Neural progenitor cell (in vitro differentiated cells): ENCODE measurements at regions not wholly inside any gene's neighbourhood (a gene's known extent, or its start where the extent isn't known, plus 50 kb on each side); places are given as distances from the start of the nearest gene placed in this dataset.

ENCODE experiments used
- DNase-seq: peaks from one replicate; pipeline ENCODE4 v3.0.0-alpha.2; 2016; ENCODE audit warnings: low spot score
- H2AFZ ChIP-seq: fragments of 200-600 bp; sonication (generic); replicated peaks from 2 replicates; pipeline ENCODE4 v1.6.1; 2016; ENCODE audit warnings: antibody characterized with exemption
- H3F3A ChIP-seq: fragments of 200-600 bp; sonication (generic); 2 replicates; pipeline ENCODE4 v1.6.1; 2016; ENCODE audit warnings: antibody characterized with exemption, low read depth
- H3K27ac ChIP-seq: fragments of 200-600 bp; sonication (generic); 2 replicates; pipeline ENCODE4 v1.5.1; 2016; ENCODE audit warnings: mild to moderate bottlenecking
- H3K27me3 ChIP-seq: fragments of 200-600 bp; sonication (generic); 2 replicates; pipeline ENCODE4 v1.6.1; 2016; ENCODE audit warnings: mild to moderate bottlenecking, moderate library complexity
- H3K36me3 ChIP-seq: fragments of 200-600 bp; sonication (generic); 2 replicates; pipeline ENCODE4 v1.5.1; 2016
- H3K4me1 ChIP-seq: fragments of 200-600 bp; sonication (generic); 2 replicates; pipeline ENCODE4 v1.6.1; 2016; ENCODE audit warnings: mixed run types
- H3K4me2 ChIP-seq: fragments of 200-600 bp; sonication (generic); 2 replicates; pipeline ENCODE4 v1.6.1; 2016
- H3K4me3 ChIP-seq: fragments of 200-600 bp; sonication (generic); 2 replicates; pipeline ENCODE4 v1.5.1; 2016
- H3K79me2 ChIP-seq: fragments of 200-600 bp; sonication (generic); 2 replicates; pipeline ENCODE4 v1.6.1; 2016; ENCODE audit warnings: low read depth
- H3K9ac ChIP-seq: fragments of 200-600 bp; sonication (generic); 2 replicates; pipeline ENCODE4 v1.6.1; 2016
- H3K9me3 ChIP-seq: fragments of 200-600 bp; sonication (generic); 2 replicates; pipeline ENCODE4 v1.5.1; 2016; ENCODE audit warnings: low read depth
- H4K20me1 ChIP-seq: fragments of 200-600 bp; sonication (generic); 2 replicates; pipeline ENCODE4 v1.6.1; 2016; ENCODE audit warnings: low read depth
- H3K27ac Mint-ChIP-seq: 3 replicates; pipeline ENCODE4 v1.8.0; 2021; ENCODE audit warnings: mixed read lengths
- H3K27me3 Mint-ChIP-seq: 2 replicates; pipeline ENCODE4 v1.8.0; 2022; ENCODE audit warnings: low read depth, mild to moderate bottlenecking, inconsistent platforms, moderate library complexity, mixed read lengths; ENCODE audit not compliant: insufficient read depth
- H3K36me3 Mint-ChIP-seq: 3 replicates; pipeline ENCODE4 v1.8.0; 2021; ENCODE audit warnings: mixed read lengths
- H3K4me1 Mint-ChIP-seq: 3 replicates; pipeline ENCODE4 v1.8.0; 2021; ENCODE audit warnings: mixed read lengths
- H3K4me3 Mint-ChIP-seq: 3 replicates; pipeline ENCODE4 v1.8.0; 2021; ENCODE audit warnings: mild to moderate bottlenecking, moderate library complexity, mixed read lengths
- H3K9me3 Mint-ChIP-seq: 3 replicates; pipeline ENCODE4 v1.8.0; 2020; ENCODE audit warnings: mixed read lengths
- EZH2 ChIP-seq: fragments of 200-600 bp; sonication (generic); IDR thresholded peaks from 2 replicates; pipeline ENCODE4 v1.6.1; 2017; ENCODE audit warnings: antibody characterized with exemption, mild to moderate bottlenecking, moderate library complexity
- EZH2phosphoT487 ChIP-seq: fragments of 200-600 bp; sonication (generic); IDR thresholded peaks from 2 replicates; pipeline ENCODE4 v1.6.1; 2017; ENCODE audit warnings: antibody characterized with exemption
- TF ChIP-seq, protein P1 (sequence below): fragments of 200-600 bp; sonication (generic); IDR thresholded peaks from 2 replicates; pipeline ENCODE4 v1.5.1; 2017; ENCODE audit warnings: antibody characterized with exemption, mild to moderate bottlenecking

DNA sequence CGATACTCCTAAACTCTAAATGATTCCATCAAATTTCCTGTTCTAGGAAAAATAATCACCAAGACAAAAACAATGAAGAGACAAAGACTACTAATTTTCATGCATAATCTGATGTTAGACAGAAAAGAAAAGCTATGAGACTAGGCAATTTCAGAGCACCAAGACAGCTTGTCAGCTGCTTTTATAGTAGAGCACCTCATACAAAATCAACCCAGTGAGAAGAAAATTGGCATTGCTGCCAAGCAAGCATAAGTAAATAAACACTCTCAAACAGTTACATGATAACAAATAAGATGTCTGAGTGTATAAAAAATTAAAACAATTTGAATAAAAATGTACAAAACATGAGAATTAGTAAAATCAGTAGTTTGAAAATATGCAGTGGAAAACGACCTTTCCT is 1544.6 kb downstream of the C4orf33 start:
- Histone ChIP-seq H4K20me1 (no peaks in the 10 kb centered on the region), H3K36me3 (no peaks in the 10 kb centered on the region), H3K9me3 (no peaks in the 10 kb centered on the region), H3K27me3 (no peaks in the 10 kb centered on the region), H3K9ac (no peak overlapping the region), H3K4me2 (no peak overlapping the region), H2AFZ (no peak overlapping the region), H3K4me1 (no peaks in the 10 kb centered on the region), H3K27ac (no peak overlapping the region), H3K4me3 (no peak overlapping the region), H3F3A (no peaks in the 10 kb centered on the region), H3K79me2 (no peaks in the 10 kb centered on the region)
- TF ChIP-seq, protein P1, sequence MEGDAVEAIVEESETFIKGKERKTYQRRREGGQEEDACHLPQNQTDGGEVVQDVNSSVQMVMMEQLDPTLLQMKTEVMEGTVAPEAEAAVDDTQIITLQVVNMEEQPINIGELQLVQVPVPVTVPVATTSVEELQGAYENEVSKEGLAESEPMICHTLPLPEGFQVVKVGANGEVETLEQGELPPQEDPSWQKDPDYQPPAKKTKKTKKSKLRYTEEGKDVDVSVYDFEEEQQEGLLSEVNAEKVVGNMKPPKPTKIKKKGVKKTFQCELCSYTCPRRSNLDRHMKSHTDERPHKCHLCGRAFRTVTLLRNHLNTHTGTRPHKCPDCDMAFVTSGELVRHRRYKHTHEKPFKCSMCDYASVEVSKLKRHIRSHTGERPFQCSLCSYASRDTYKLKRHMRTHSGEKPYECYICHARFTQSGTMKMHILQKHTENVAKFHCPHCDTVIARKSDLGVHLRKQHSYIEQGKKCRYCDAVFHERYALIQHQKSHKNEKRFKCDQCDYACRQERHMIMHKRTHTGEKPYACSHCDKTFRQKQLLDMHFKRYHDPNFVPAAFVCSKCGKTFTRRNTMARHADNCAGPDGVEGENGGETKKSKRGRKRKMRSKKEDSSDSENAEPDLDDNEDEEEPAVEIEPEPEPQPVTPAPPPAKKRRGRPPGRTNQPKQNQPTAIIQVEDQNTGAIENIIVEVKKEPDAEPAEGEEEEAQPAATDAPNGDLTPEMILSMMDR: no peak
- no peak for TF ChIP-seq EZH2
- TF ChIP-seq EZH2phosphoT487: no peak
- Mint-ChIP-seq H3K4me1 (no peaks in the 10 kb centered on the region), H3K27me3 (peaks cover 2% of the 10 kb centered on the region), H3K4me3 (no peak overlapping the region), H3K27ac (no peak overlapping the region), H3K9me3 (no peaks in the 10 kb centered on the region), H3K36me3 (no peaks in the 10 kb centered on the region)
- no peak for DNase-seq

DNA sequence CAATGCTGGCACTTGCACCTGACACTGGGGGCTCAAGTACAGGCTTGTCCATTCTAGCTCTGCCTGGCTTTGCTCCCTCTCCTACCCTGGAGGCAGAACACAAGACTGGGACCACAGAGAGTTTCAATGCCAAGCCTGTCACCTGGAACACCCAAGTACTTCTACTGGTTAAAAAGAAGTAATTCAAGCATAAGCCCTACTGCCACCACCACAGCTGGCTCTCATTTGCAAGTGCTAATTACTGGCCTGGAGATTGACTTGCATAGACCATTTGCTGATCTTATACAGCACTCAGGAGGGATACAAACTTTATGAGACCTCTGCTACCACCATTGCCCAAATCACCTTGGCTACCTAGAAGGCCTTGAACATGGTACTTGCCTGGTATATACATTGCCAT is 1550.9 kb downstream of the C4orf33 start:
- no peaks in the 10 kb centered on the region for H3K27me3 Mint-ChIP-seq
- TF ChIP-seq EZH2phosphoT487 (no peak), EZH2 (no peak)
- TF ChIP-seq, protein P1: no peak
- Histone ChIP-seq H3K79me2 (no peaks in the 10 kb centered on the region), H3F3A (no peaks in the 10 kb centered on the region), H3K9ac (no peak overlapping the region), H3K27me3 (no peaks in the 10 kb centered on the region), H3K4me2 (no peak overlapping the region), H2AFZ (no peak overlapping the region), H3K36me3 (no peaks in the 10 kb centered on the region), H3K4me3 (no peak overlapping the region), H3K27ac (no peak overlapping the region), H3K4me1 (no peaks in the 10 kb centered on the region), H4K20me1 (no peaks in the 10 kb centered on the region), H3K9me3 (no peaks in the 10 kb centered on the region)
- no peak for DNase-seq
- no peak overlapping the region for H3K4me3 Mint-ChIP-seq
- H3K9me3 Mint-ChIP-seq: no peaks in the 10 kb centered on the region
- no peak overlapping the region for H3K27ac Mint-ChIP-seq
- H3K36me3 Mint-ChIP-seq: no peaks in the 10 kb centered on the region
- H3K4me1 Mint-ChIP-seq: no peaks in the 10 kb centered on the region

DNA sequence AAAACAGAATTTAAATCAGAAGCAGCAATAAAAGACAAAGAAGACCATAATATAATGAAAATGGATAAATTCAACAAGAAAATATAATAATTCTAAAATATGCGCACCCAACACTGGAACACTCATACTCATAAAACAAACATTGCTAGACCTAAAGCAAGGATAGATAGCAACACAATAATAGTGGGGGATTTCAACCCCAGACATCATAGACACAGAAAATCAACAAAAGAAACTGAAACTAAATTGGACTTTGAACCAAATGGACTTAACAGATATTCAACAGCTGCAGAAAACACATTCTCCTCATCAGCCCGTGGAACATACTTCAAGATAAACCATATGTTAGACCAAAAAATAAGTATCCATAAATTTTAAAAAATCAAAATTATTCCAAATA is 1552.6 kb downstream of the C4orf33 start:
- Histone ChIP-seq H3K27ac (no peak overlapping the region), H3K4me1 (no peaks in the 10 kb centered on the region), H3K9me3 (no peaks in the 10 kb centered on the region), H3K79me2 (no peaks in the 10 kb centered on the region), H3K4me3 (no peak overlapping the region), H3K4me2 (no peak overlapping the region), H2AFZ (no peak overlapping the region), H3K27me3 (no peaks in the 10 kb centered on the region), H4K20me1 (no peaks in the 10 kb centered on the region), H3K36me3 (no peaks in the 10 kb centered on the region), H3K9ac (no peak overlapping the region), H3F3A (no peaks in the 10 kb centered on the region)
- Mint-ChIP-seq H3K4me1 (no peaks in the 10 kb centered on the region), H3K27me3 (no peaks in the 10 kb centered on the region), H3K36me3 (no peaks in the 10 kb centered on the region), H3K9me3 (no peaks in the 10 kb centered on the region), H3K4me3 (no peak overlapping the region), H3K27ac (no peak overlapping the region)
- TF ChIP-seq EZH2phosphoT487 (no peak), EZH2 (no peak)
- TF ChIP-seq, protein P1: no peak
- DNase-seq: no peak

DNA sequence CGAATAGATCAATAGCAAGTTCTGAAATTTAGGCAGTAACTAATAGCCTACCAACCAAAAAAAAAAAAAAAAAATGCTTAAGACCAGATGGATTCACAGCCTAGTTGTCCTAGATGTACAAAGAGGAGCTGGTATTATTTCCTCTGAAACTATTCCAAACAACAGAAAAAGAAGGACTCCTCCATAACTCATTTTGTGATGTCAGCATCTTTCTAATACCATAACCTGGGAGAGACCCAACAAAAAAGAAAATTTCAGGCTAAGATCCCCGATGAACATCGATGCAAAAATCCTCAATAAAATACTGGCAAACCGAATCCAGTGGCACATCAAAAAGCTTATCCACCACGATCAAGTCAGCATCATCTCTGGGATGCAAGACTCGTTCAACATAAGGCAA is 1557.9 kb downstream of the C4orf33 start:
- Histone ChIP-seq H3F3A (no peaks in the 10 kb centered on the region), H3K4me3 (no peak overlapping the region), H3K27ac (no peak overlapping the region), H3K27me3 (no peaks in the 10 kb centered on the region), H3K4me2 (no peak overlapping the region), H3K9ac (no peak overlapping the region), H4K20me1 (no peaks in the 10 kb centered on the region), H3K36me3 (no peaks in the 10 kb centered on the region), H3K9me3 (no peaks in the 10 kb centered on the region), H3K79me2 (no peaks in the 10 kb centered on the region), H2AFZ (no peak overlapping the region), H3K4me1 (no peaks in the 10 kb centered on the region)
- Mint-ChIP-seq H3K4me3 (no peak overlapping the region), H3K4me1 (no peaks in the 10 kb centered on the region), H3K36me3 (no peaks in the 10 kb centered on the region), H3K9me3 (peaks cover 15% of the 10 kb centered on the region), H3K27me3 (no peaks in the 10 kb centered on the region), H3K27ac (no peak overlapping the region)
- no peak for DNase-seq
- TF ChIP-seq, protein P1: no peak
- TF ChIP-seq EZH2phosphoT487 (no peak), EZH2 (no peak)
